GM18517 (cell line): ENCODE measurements at regions not wholly inside any gene's neighbourhood (a gene's known extent, or its start where the extent isn't known, plus 50 kb on each side); places are given as distances from the start of the nearest gene placed in this dataset.

Source experiments
- ATAC-seq: cut with Tn5 transposase; IDR thresholded peaks from one replicate; pipeline ENCODE4 v1.9.1; 2021; ENCODE audit warnings: mild to moderate bottlenecking, moderate library complexity; ENCODE audit not compliant: unreplicated experiment

- ATAC-seq: no peak
Observed at GRCh38 chr5:115409094-115409493, 112.6 kb upstream of the CCDC112 start.

GRCh38 chr5:115402822-115403577 lies 106.5 kb upstream of the CCDC112 start:
- no peak for ATAC-seq

GRCh38 chr5:115402092-115402491 lies 105.6 kb upstream of the CCDC112 start:
- no peak for ATAC-seq

GRCh38 chr5:115398719-115399118 lies 102.3 kb upstream of the CCDC112 start:
- no peak for ATAC-seq

GRCh38 chr5:115396688-115397087 lies 100.2 kb upstream of the CCDC112 start:
- no peak for ATAC-seq

- ATAC-seq: no peak
Observed at GRCh38 chr5:115396081-115396480, 99.6 kb upstream of the CCDC112 start.

GRCh38 chr5:115394531-115394930 lies 98.1 kb upstream of the CCDC112 start:
- no peak for ATAC-seq

- ATAC-seq: no peak
Observed at GRCh38 chr5:115393239-115393638, 96.8 kb upstream of the CCDC112 start.

GRCh38 chr5:115392611-115393010 lies 96.2 kb upstream of the CCDC112 start:
- no peak for ATAC-seq

- ATAC-seq: no peak
Observed at GRCh38 chr5:115391780-115392179, 95.3 kb upstream of the CCDC112 start.

- ATAC-seq: no peak
Observed at GRCh38 chr5:115389799-115390382, 93.4 kb upstream of the CCDC112 start.

- no peak for ATAC-seq
Observed at GRCh38 chr5:115389034-115389798, 92.8 kb upstream of the CCDC112 start.

- no peak for ATAC-seq
Observed at GRCh38 chr5:115388240-115388639, 91.8 kb upstream of the CCDC112 start.

- ATAC-seq: no peak
Observed at GRCh38 chr5:115387816-115388215, 91.4 kb upstream of the CCDC112 start.

GRCh38 chr5:115386657-115387056 lies 90.2 kb upstream of the CCDC112 start:
- ATAC-seq: no peak

- ATAC-seq: no peak
Observed at GRCh38 chr5:115384587-115385375, 88.3 kb upstream of the CCDC112 start.

GRCh38 chr5:115382989-115383388 lies 86.5 kb upstream of the CCDC112 start:
- no peak for ATAC-seq

- ATAC-seq: no peak
Observed at GRCh38 chr5:115381911-115382662, 85.6 kb upstream of the CCDC112 start.

GRCh38 chr5:115379622-115380344 lies 83.3 kb upstream of the CCDC112 start:
- peak; percentile 50 for ATAC-seq

GRCh38 chr5:115378754-115379153 lies 82.3 kb upstream of the CCDC112 start:
- ATAC-seq: no peak
